Chondrocyte (in vitro differentiated cells): ENCODE measurements at regions not wholly inside any gene's neighbourhood (a gene's known extent, or its start where the extent isn't known, plus 50 kb on each side); places are given as distances from the start of the nearest gene placed in this dataset.

Experiments used
- DNase-seq: peaks from one replicate; pipeline ENCODE4 v3.0.0; 2021; ENCODE audit warnings: mixed read lengths, low spot score
- H3K27ac Mint-ChIP-seq: one replicate; pipeline ENCODE4 v1.8.0; 2021; ENCODE audit warnings: mild to moderate bottlenecking, moderate library complexity, mixed read lengths; ENCODE audit not compliant: unreplicated experiment
- H3K27me3 Mint-ChIP-seq: 2 replicates; pipeline ENCODE4 v1.8.0; 2021; ENCODE audit warnings: low read depth, mixed read lengths
- H3K36me3 Mint-ChIP-seq: 2 replicates; pipeline ENCODE4 v1.8.0; 2021; ENCODE audit warnings: low read depth, mixed read lengths
- H3K4me1 Mint-ChIP-seq: 2 replicates; pipeline ENCODE4 v1.8.0; 2021; ENCODE audit warnings: low read depth, mild to moderate bottlenecking, mixed read lengths
- H3K4me3 Mint-ChIP-seq: one replicate; pipeline ENCODE4 v1.8.0; 2021; ENCODE audit warnings: mild to moderate bottlenecking, moderate library complexity, mixed read lengths; ENCODE audit not compliant: unreplicated experiment
- H3K9me3 Mint-ChIP-seq: 2 replicates; pipeline ENCODE4 v1.8.0; 2021; ENCODE audit warnings: low read depth, mixed read lengths
- CTCF ChIP-seq: fragments of 200-600 bp; sonication (generic); IDR thresholded peaks from 2 replicates; pipeline ENCODE4 v1.5.0; 2021; ENCODE audit warnings: antibody characterized with exemption, mild to moderate bottlenecking, moderate library complexity

GRCh38 chr3:166186003-166186402 lies 348.8 kb upstream of the BCHE start:
- no peak overlapping the region for H3K27ac Mint-ChIP-seq
- no peaks in the 10 kb centered on the region for H3K36me3 Mint-ChIP-seq

DNA sequence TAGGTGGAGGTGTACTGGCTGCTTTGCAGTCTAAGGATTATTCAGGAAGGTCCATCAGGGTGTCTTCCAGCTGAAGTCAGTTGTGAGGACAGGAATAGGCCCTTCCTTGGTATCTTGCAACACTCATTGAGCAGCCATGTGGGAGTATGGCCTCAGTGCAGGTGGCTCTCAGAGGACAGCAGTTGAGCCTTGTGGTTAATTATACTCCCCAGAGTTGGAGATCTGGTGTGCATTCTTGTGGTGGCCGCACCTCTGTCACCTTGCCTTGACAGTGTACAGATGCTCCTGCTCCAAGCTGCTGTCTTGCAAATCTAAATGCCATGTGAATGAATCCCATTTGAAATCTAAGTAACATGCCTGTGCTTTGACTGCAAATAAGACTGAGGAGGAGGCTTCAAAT lies 339.9 kb upstream of the BCHE start:
- H3K9me3 Mint-ChIP-seq: no peaks in the 10 kb centered on the region
- no peaks in the 10 kb centered on the region for H3K4me1 Mint-ChIP-seq
- H3K4me3 Mint-ChIP-seq: no peak overlapping the region
- no peak for TF ChIP-seq CTCF
- H3K27me3 Mint-ChIP-seq: peaks cover 6% of the 10 kb centered on the region
- no peaks in the 10 kb centered on the region for H3K36me3 Mint-ChIP-seq
- DNase-seq: no peak
- H3K27ac Mint-ChIP-seq: no peak overlapping the region

More at GRCh38 chr3:166186003-166186402, 348.8 kb upstream of the BCHE start:
- H3K4me1 Mint-ChIP-seq: no peaks in the 10 kb centered on the region
- no peak for DNase-seq
- peaks cover 8% of the 10 kb centered on the region for H3K27me3 Mint-ChIP-seq
- no peak overlapping the region for H3K4me3 Mint-ChIP-seq
- no peaks in the 10 kb centered on the region for H3K9me3 Mint-ChIP-seq
- no peak for TF ChIP-seq CTCF

- H3K27ac Mint-ChIP-seq: no peak overlapping the region
- DNase-seq: no peak
- no peak overlapping the region for H3K4me3 Mint-ChIP-seq
- no peak for TF ChIP-seq CTCF
- no peaks in the 10 kb centered on the region for H3K36me3 Mint-ChIP-seq
- peaks cover 15% of the 10 kb centered on the region for H3K27me3 Mint-ChIP-seq
- no peaks in the 10 kb centered on the region for H3K9me3 Mint-ChIP-seq
- H3K4me1 Mint-ChIP-seq: no peaks in the 10 kb centered on the region
Observed at GRCh38 chr3:166171695-166172094, 334.5 kb upstream of the BCHE start.

- H3K27ac Mint-ChIP-seq: no peak overlapping the region
- H3K27me3 Mint-ChIP-seq: peaks cover 14% of the 10 kb centered on the region
- peaks cover 4% of the 10 kb centered on the region for H3K9me3 Mint-ChIP-seq
- DNase-seq: no peak
- no peaks in the 10 kb centered on the region for H3K36me3 Mint-ChIP-seq
- no peaks in the 10 kb centered on the region for H3K4me1 Mint-ChIP-seq
- H3K4me3 Mint-ChIP-seq: no peak overlapping the region
- no peak for TF ChIP-seq CTCF
Observed at GRCh38 chr3:166169681-166170080, 332.5 kb upstream of the BCHE start.

DNA sequence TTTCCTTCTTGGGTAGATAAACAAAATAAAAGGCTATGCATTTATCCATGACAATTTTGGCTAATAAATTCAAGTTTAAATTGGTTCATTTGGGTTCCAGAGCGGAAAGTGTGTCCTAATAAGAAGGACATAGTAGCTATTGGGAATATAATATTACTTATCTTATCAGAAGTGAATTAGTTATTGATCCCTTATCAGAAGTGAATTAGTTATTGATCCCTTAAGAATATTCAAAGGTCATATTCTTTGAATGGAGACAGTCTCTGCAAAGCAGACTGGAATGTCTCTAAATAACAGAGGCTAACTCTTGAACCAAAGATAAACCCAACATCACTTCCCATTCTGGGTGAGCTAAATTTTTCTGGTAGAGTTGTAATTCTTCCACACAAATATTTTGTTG lies 290.7 kb upstream of the BCHE start:
- Mint-ChIP-seq H3K27ac (no peak overlapping the region), H3K27me3 (no peaks in the 10 kb centered on the region)

More for the DNA sequence above, 290.7 kb upstream of the BCHE start:
- H3K4me1 Mint-ChIP-seq: no peaks in the 10 kb centered on the region
- no peak overlapping the region for H3K4me3 Mint-ChIP-seq
- TF ChIP-seq CTCF: no peak
- H3K9me3 Mint-ChIP-seq: peaks cover 17% of the 10 kb centered on the region
- H3K36me3 Mint-ChIP-seq: no peaks in the 10 kb centered on the region
- no peak for DNase-seq
